ENCODE measurements at regions not wholly inside any gene's neighbourhood (a gene's known extent, or its start where the extent isn't known, plus 50 kb on each side); places are given as distances from the start of the nearest gene placed in this dataset.

- DNase-seq (ENCODE audit: low read depth): no peak
Observed at GRCh38 chr1:234718496-234719453, 108.8 kb upstream of the IRF2BP2 start.

- no peak for DNase-seq (ENCODE audit: low read depth)
Observed at GRCh38 chr1:234716908-234717375, 107.0 kb upstream of the IRF2BP2 start.

- DNase-seq (ENCODE audit: low read depth): no peak
Observed at GRCh38 chr1:234715252-234716014, 105.5 kb upstream of the IRF2BP2 start.

GRCh38 chr1:234713859-234714258 lies 103.9 kb upstream of the IRF2BP2 start:
- no peak for DNase-seq (ENCODE audit: low read depth)

- DNase-seq (ENCODE audit: low read depth): no peak
Observed at GRCh38 chr1:234713440-234713839, 103.5 kb upstream of the IRF2BP2 start.

GRCh38 chr1:234712891-234713305 lies 102.9 kb upstream of the IRF2BP2 start:
- no peak for DNase-seq (ENCODE audit: low read depth)

GRCh38 chr1:234710936-234711724 lies 101.2 kb upstream of the IRF2BP2 start:
- no peak for DNase-seq (ENCODE audit: low read depth)

- DNase-seq (ENCODE audit: low read depth): no peak
Observed at GRCh38 chr1:234710381-234710780, 100.4 kb upstream of the IRF2BP2 start.

- DNase-seq (ENCODE audit: low read depth): no peak
Observed at GRCh38 chr1:234709473-234710228, 99.7 kb upstream of the IRF2BP2 start.

- no peak for DNase-seq (ENCODE audit: low read depth)
Observed at GRCh38 chr1:234708700-234709395, 98.9 kb upstream of the IRF2BP2 start.

- DNase-seq (ENCODE audit: low read depth): no peak
Observed at GRCh38 chr1:234707641-234708040, 97.7 kb upstream of the IRF2BP2 start.

- no peak for DNase-seq (ENCODE audit: low read depth)
Observed at GRCh38 chr1:234706931-234707330, 97.0 kb upstream of the IRF2BP2 start.

- DNase-seq (ENCODE audit: low read depth): no peak
Observed at GRCh38 chr1:234706199-234706598, 96.2 kb upstream of the IRF2BP2 start.

- no peak for DNase-seq (ENCODE audit: low read depth)
Observed at GRCh38 chr1:234705615-234706014, 95.6 kb upstream of the IRF2BP2 start.

- DNase-seq (ENCODE audit: low read depth): no peak
Observed at GRCh38 chr1:234704106-234704887, 94.3 kb upstream of the IRF2BP2 start.

GRCh38 chr1:234702342-234703000 lies 92.5 kb upstream of the IRF2BP2 start:
- no peak for DNase-seq (ENCODE audit: low read depth)

- no peak for DNase-seq (ENCODE audit: low read depth)
Observed at GRCh38 chr1:234701737-234702341, 91.9 kb upstream of the IRF2BP2 start.

GRCh38 chr1:234699795-234700665 lies 90.1 kb upstream of the IRF2BP2 start:
- DNase-seq (ENCODE audit: low read depth): no peak

Measured in activated T-helper 1 cell treated with Interleukin-2 at 50 U/mL for 16 hours (primary cell).